Skeletal muscle cell (primary cell): ENCODE measurements at regions not wholly inside any gene's neighbourhood (a gene's known extent, or its start where the extent isn't known, plus 50 kb on each side); places are given as distances from the start of the nearest gene placed in this dataset.
"Not testable (repeated sequence)": the region's sequence is repeated elsewhere in the genome, so short reads cannot be mapped to it uniquely, and the experiment has no call there.

Experiments used
- DNase-seq: peaks from one replicate; pipeline ENCODE4 v3.0.0-alpha.2; 2010; ENCODE audit warnings: low read depth
- H3K4me3 ChIP-seq: 2 replicates; pipeline ENCODE4 v1.5.1; 2011; ENCODE audit warnings: low read depth, mild to moderate bottlenecking, control low read depth, low read length, moderate library complexity

DNA sequence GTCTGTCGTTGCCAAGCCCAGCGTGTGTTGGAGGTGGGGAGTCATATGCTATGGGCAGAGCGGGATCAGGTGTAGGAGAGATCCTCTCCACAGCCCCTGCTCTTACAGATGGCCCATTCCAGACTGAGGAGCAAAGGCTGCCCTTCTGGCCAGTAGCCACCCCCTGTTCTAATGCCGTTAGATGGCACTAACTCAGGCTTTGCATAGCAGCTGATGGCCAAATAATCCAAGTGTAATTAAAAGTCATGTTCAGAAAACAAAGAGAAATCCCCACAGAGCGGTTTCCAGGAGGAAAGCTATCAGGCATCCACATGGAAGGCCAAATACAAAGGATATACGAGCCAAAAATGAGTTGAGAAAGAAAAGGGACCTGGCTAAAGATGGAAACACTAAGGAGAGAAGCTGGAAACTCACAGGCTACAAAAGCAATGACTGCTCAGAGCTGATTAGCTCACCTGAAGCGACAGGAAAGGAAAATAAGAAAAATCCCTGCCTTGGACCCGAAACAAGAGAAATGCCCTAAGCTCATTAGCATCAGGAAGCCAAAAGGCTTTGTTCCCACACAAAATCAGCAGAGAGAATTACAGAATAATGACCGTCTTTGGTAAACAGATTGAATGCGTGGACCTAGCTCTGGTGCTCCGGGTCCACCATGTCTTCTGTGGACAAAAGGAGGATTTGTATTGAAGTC lies 1002.4 kb upstream of the KLHL29 start:
- no peak overlapping the region for H3K4me3 ChIP-seq

GRCh38 chr2:22397847-22398246 lies 987.1 kb upstream of the KLHL29 start:
- no peak for DNase-seq
- no peak overlapping the region for H3K4me3 ChIP-seq

More for the DNA sequence above, 1002.4 kb upstream of the KLHL29 start:
- no peak for DNase-seq

DNA sequence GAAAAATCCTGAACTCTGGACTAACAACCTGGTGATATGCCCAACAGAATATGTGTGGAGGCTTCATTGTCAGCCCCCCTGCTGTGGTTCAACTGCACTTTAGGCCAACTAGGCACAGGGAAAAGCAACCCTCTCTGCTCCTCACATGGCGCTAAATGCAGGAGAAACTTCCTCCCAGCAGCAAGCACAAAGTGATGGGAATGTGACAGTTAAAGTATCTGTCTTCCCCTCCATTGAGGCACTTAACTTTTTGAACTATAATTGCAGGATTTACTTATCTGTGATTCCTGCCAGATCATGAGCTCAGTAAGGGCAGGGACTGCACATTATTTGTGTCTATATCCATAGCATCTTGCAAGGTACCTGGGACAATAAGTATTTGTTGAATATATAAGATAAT lies 981.2 kb upstream of the KLHL29 start:
- no peak overlapping the region for H3K4me3 ChIP-seq
- no peak for DNase-seq

- no peak overlapping the region for H3K4me3 ChIP-seq
- DNase-seq, result no peak
Observed at GRCh38 chr2:22406625-22407024, 978.4 kb upstream of the KLHL29 start.

DNA sequence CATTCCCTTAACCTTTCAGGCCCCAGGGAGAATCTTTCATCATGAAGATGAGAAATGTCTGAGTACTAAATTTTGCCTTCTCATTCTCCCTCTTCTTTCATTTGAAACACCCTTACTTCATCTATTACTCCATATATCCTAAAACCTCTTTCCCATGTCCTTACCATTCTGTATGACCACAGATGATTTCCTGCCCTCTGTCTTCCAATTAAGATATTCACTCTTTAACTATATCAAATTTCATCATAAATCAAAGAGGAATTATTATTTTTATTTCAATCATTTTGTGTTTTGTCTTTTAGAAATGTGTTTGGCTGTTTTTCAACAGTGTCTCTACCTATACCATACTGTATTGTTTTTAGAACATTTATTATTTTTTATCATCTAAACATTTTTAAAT lies 964.9 kb upstream of the KLHL29 start:
- no peak overlapping the region for H3K4me3 ChIP-seq
- no peak for DNase-seq

DNA sequence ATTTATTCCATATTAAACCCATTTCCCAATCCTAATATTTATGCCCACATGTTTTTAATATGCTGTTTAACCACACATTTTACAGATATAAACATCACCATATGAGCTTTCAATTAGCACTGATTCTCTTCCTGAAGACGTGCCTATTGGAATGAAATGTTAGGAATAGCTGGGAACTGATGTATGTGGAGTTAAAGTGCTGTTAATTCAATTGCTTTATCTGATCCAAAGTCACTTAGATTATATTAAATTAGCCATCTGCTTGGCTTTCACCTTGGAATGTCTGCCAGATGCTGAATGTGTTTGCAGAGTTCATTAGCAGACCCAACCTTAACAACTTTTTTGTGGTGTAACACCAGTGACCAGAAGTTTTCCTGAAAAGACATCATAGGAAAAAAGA lies 942.9 kb upstream of the KLHL29 start:
- H3K4me3 ChIP-seq, result no peak overlapping the region
- DNase-seq, result no peak

GRCh38 chr2:22444281-22444680 lies 940.7 kb upstream of the KLHL29 start:
- no peak overlapping the region for H3K4me3 ChIP-seq
- no peak for DNase-seq

DNA sequence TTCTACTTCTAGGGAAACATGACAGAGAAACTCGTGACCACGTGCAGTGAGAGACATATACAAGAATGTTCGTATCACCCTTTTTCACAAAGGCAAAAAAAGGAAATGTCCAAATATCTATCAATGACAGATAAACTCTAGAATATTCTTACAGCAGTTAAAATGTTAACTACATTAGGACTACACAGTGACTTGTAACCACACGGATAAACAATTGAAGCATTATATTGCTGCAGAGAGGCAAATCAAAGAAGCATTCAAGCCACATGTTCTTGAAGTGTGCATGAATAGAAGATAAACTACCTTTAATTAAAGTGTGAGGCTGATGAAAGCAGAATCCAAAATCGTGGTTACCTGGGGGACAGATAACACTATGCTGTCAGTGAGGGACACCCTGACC lies 935.3 kb upstream of the KLHL29 start:
- DNase-seq, result no peak
- H3K4me3 ChIP-seq, result no peak overlapping the region

DNA sequence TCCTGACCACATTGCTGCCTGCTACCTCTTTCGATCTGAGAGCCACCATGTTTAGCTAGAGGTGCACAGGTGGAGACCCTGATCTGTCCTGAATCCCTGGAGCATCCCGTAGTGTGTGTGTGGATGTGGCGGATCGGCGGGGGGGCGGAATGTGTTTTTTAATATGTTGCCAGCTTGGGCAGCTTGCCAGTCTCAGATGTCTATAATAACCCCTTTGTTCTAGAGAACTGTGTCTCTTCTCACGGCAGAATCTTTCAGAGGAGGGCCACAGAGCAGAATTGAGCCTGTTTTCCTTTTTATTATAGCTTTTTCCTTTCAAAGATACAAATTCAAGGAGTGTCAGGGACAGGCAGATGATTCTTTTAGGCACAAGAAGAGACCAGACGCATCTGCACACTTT lies 934.1 kb upstream of the KLHL29 start:
- no peak for DNase-seq
- no peak overlapping the region for H3K4me3 ChIP-seq

GRCh38 chr2:22454826-22455485 lies 930.0 kb upstream of the KLHL29 start:
- no peak for DNase-seq
- H3K4me3 ChIP-seq, result no peak overlapping the region

GRCh38 chr2:22458440-22458839 lies 926.5 kb upstream of the KLHL29 start:
- no peak overlapping the region for H3K4me3 ChIP-seq
- DNase-seq, result no peak

GRCh38 chr2:22475103-22475502 lies 909.9 kb upstream of the KLHL29 start:
- not testable (repeated sequence) for DNase-seq, H3K4me3 ChIP-seq

DNA sequence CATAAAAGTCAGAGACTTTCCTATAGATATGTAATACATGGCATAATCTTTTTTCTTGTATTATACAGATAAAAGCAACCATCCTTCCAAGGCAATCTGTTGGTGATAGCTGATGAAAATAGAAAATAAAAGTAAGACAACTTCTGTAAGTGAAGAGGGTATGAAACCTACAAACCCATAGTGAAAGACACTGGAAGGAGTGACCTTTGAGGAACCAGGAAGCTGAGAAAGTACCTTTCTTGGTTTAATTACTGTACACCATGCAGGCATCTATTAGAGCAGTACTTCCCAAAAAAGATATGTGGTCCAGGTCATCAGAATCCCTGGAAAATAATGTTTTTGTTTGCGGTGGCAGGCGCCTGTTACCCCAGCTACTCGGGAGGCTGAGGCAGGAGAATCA lies 906.6 kb upstream of the KLHL29 start:
- H3K4me3 ChIP-seq, result no peak overlapping the region
- DNase-seq, result no peak

- no peak for DNase-seq
- H3K4me3 ChIP-seq, result no peak overlapping the region
Observed at GRCh38 chr2:22481486-22482259, 903.3 kb upstream of the KLHL29 start.

- no peak for DNase-seq
- no peak overlapping the region for H3K4me3 ChIP-seq
Observed at GRCh38 chr2:22483036-22483435, 901.9 kb upstream of the KLHL29 start.

GRCh38 chr2:22485486-22485885 lies 899.5 kb upstream of the KLHL29 start:
- no peak for DNase-seq
- H3K4me3 ChIP-seq, result no peak overlapping the region

DNA sequence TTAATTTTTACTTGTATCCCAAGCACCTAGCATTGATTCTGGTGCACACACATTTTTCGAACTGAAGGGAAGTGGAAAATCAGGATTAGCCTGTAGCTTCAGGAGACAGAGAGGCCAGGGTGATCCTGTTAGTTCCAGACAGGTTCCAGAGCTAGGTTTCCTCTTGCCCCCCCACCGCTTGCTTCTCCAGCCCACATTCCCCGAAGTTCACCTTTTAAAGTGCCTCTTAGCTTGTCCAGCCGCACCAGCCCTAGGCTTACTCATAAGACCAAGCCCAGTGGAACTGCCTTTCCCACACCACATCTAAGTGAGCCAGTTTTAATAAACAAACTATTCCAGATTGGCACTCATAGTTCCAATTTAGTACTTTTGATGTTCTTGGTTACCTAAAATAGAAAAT lies 898.6 kb upstream of the KLHL29 start:
- no peak overlapping the region for H3K4me3 ChIP-seq
- DNase-seq, result no peak

- H3K4me3 ChIP-seq, result no peak overlapping the region
- no peak for DNase-seq
Observed at GRCh38 chr2:22487036-22487435, 897.9 kb upstream of the KLHL29 start.

DNA sequence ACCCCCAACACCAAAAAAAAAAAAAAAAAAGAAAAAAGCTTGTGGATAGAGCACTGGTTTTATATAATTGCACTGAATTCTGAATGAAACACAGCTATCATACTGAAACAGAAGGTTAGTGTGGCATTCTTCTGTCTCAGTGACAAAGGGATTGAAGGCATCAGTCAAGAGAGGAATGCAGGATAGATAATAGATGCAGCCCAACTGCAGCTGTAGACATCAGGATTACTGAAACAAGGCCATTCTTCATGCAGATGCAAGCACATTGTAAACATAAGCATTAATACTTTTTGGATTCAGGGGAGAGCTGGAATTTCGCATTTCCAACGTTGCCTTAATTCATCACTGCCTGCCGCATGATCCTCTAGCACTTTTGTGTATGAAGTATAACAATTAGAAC lies 897.4 kb upstream of the KLHL29 start:
- no peak overlapping the region for H3K4me3 ChIP-seq
- no peak for DNase-seq

- no peak for DNase-seq
- no peak overlapping the region for H3K4me3 ChIP-seq
Observed at GRCh38 chr2:22491442-22491841, 893.5 kb upstream of the KLHL29 start.

DNA sequence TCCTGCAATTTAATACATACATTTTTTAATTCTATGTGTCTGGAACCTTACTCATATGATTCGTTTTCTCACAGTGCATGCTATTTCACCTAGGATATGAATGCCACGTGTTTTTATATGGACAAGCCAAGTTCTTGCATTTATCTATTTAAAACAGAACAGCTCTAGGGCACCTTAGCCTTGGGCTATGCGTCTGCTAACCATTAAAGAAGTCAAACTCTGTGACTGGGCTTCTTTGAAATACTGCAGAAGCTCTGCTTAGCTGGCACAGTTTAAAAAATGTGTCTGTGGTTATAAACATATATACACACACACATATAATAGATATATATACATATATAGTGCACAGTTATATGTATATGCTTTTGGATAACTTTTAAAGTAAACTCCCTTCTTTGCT lies 890.8 kb upstream of the KLHL29 start:
- DNase-seq, result no peak
- no peak overlapping the region for H3K4me3 ChIP-seq
